ENCODE measurements at regions not wholly inside any gene's neighbourhood (a gene's known extent, or its start where the extent isn't known, plus 50 kb on each side); places are given as distances from the start of the nearest gene placed in this dataset.

GRCh38 chr2:45140675-45141074 lies 131.4 kb upstream of the SIX2 start:
- TF ChIP-seq, protein P1, sequence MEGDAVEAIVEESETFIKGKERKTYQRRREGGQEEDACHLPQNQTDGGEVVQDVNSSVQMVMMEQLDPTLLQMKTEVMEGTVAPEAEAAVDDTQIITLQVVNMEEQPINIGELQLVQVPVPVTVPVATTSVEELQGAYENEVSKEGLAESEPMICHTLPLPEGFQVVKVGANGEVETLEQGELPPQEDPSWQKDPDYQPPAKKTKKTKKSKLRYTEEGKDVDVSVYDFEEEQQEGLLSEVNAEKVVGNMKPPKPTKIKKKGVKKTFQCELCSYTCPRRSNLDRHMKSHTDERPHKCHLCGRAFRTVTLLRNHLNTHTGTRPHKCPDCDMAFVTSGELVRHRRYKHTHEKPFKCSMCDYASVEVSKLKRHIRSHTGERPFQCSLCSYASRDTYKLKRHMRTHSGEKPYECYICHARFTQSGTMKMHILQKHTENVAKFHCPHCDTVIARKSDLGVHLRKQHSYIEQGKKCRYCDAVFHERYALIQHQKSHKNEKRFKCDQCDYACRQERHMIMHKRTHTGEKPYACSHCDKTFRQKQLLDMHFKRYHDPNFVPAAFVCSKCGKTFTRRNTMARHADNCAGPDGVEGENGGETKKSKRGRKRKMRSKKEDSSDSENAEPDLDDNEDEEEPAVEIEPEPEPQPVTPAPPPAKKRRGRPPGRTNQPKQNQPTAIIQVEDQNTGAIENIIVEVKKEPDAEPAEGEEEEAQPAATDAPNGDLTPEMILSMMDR (conservative IDR thresholded peaks at IDR 0.05; ENCODE audit: low read depth, low read length) = no peak
- TF ChIP-seq EZH2 (IDR thresholded peaks at IDR 0.05; ENCODE audit: borderline replicate concordance, low read depth, low read length, poor library complexity, severe bottlenecking) = no peak

Measured in A673 (cell line).